Mammary epithelial cell (primary cell): ENCODE measurements at regions not wholly inside any gene's neighbourhood (a gene's known extent, or its start where the extent isn't known, plus 50 kb on each side); places are given as distances from the start of the nearest gene placed in this dataset.

ENCODE experiments used
- EZH2 ChIP-seq: IDR thresholded peaks from 2 replicates; pipeline ENCODE4 v1.6.1; 2012; ENCODE audit warnings: low read length, inconsistent platforms, borderline replicate concordance
- TF ChIP-seq, protein P1 (sequence below), 2 donors: IDR thresholded peaks in 1 of 2; conservative IDR thresholded peaks in 1 of 2; 2 replicates each; pipeline ENCODE4 v1.5.1; 2011 to 2012; ENCODE audit warnings: inconsistent platforms in 2 of 2, low read length in 2 of 2, mild to moderate bottlenecking in 2 of 2, control low read depth in 1 of 2, low read depth in 1 of 2; ENCODE audit not compliant: insufficient read depth in 1 of 2; ENCODE audit errors: extremely low read depth in 1 of 2

DNA sequence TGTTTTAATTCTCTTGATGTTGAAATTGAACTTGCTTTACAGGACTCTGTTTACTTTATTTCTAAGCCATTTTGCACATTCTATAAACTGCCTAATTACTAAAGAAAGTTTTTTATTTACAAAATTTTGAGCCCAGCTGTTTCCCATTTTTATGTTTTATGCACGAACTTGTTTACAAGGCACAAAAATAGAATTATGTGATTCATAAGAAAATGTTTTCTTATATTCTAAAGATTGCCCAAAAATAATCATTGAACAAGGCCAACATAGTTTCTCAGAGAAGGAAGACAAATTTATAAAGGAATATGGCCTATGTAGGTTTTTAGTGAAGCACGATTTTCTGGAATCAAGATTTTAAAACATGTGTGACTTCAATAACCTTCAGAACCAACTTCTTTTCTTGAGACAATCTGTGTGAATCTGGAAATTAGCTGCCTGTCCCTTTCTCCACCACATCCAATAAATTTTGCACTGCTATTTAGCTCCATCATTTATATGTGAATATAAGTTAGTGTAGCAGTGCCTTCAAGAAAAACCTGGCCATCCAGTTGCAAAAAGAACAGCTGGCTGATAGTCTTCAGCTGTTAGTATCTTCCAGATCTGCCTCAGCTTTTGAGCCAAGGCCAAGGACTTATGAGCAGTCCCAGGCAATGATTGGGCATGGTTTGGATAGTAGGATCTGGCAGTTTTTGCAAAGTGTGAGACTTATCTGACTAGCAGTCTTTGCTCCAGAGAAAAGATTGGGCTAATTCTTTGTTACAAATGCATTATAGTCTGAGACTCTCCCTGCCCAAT, 253.2 kb upstream of the COL3A1 start:
- TF ChIP-seq, protein P1, sequence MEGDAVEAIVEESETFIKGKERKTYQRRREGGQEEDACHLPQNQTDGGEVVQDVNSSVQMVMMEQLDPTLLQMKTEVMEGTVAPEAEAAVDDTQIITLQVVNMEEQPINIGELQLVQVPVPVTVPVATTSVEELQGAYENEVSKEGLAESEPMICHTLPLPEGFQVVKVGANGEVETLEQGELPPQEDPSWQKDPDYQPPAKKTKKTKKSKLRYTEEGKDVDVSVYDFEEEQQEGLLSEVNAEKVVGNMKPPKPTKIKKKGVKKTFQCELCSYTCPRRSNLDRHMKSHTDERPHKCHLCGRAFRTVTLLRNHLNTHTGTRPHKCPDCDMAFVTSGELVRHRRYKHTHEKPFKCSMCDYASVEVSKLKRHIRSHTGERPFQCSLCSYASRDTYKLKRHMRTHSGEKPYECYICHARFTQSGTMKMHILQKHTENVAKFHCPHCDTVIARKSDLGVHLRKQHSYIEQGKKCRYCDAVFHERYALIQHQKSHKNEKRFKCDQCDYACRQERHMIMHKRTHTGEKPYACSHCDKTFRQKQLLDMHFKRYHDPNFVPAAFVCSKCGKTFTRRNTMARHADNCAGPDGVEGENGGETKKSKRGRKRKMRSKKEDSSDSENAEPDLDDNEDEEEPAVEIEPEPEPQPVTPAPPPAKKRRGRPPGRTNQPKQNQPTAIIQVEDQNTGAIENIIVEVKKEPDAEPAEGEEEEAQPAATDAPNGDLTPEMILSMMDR (conservative IDR thresholded peaks at IDR 0.05 in 1 of 2, IDR thresholded peaks at IDR 0.05 in 1 of 2; ENCODE audit: extremely low read depth in 1 of 2, insufficient read depth in 1 of 2, low read depth in 1 of 2, low read length in 2 of 2) = no peak
- TF ChIP-seq EZH2 = no peak
